Keratinocyte (primary cell): ENCODE measurements at regions not wholly inside any gene's neighbourhood (a gene's known extent, or its start where the extent isn't known, plus 50 kb on each side); places are given as distances from the start of the nearest gene placed in this dataset.

Source experiments
- DNase-seq: peaks from one replicate; pipeline ENCODE4 v3.0.0-alpha.2; 2011; ENCODE audit warnings: low read depth, missing footprints, low spot score
- FAIRE-seq: peaks from 2 replicates; lab custom pipeline; 2011; peaks lifted over from hg19 to GRCh38; lab: Jason Lieb, UNC
- H2AFZ ChIP-seq: 2 replicates; pipeline ENCODE4 v1.6.0; 2012; ENCODE audit warnings: low read length, control low read depth, inconsistent platforms; ENCODE audit not compliant: control insufficient read depth
- H3K27ac ChIP-seq: 2 replicates; pipeline ENCODE4 v1.5.1; 2011; ENCODE audit warnings: low read length; ENCODE audit not compliant: control insufficient read depth, insufficient read depth
- H3K27me3 ChIP-seq: 3 replicates; pipeline ENCODE4 v1.6.0; 2011; ENCODE audit warnings: low read length; ENCODE audit not compliant: control insufficient read depth, insufficient read depth; ENCODE audit errors: extremely low read depth
- H3K36me3 ChIP-seq, 2 experiments: 2 replicates in 1 of 2; 3 replicates in 1 of 2; pipeline ENCODE4 v1.5.1; 2011; ENCODE audit warnings: low read length in 2 of 2, mild to moderate bottlenecking in 1 of 2; ENCODE audit not compliant: control insufficient read depth in 2 of 2, insufficient read depth in 2 of 2; ENCODE audit errors: extremely low read depth in 1 of 2
- H3K4me1 ChIP-seq: 3 replicates; pipeline ENCODE4 v1.5.1; 2011; ENCODE audit warnings: low read length; ENCODE audit not compliant: control insufficient read depth, insufficient read depth; ENCODE audit errors: extremely low read depth
- H3K4me2 ChIP-seq: 3 replicates; pipeline ENCODE4 v1.6.0; 2011; ENCODE audit warnings: low read depth, low read length; ENCODE audit not compliant: control insufficient read depth, insufficient read depth; ENCODE audit errors: extremely low read depth
- H3K4me3 ChIP-seq, 3 experiments: fragments of 200-600 bp in 1 of 3; sonication (generic) in 1 of 3; 2 replicates in 2 of 3; 3 replicates in 1 of 3; pipeline ENCODE4 v1.5.1; 2011 to 2016; ENCODE audit warnings: low read length in 3 of 3, mild to moderate bottlenecking in 3 of 3, control low read depth in 2 of 3, inconsistent platforms in 1 of 3, low read depth in 1 of 3, mixed read lengths in 1 of 3, mixed run types in 1 of 3, moderate library complexity in 1 of 3; ENCODE audit not compliant: control insufficient read depth in 2 of 3, insufficient read depth in 2 of 3; ENCODE audit errors: extremely low read depth in 1 of 3
- H3K79me2 ChIP-seq: 2 replicates; pipeline ENCODE4 v1.6.0; 2012; ENCODE audit warnings: low read length; ENCODE audit not compliant: control insufficient read depth, insufficient read depth
- H3K9ac ChIP-seq: 3 replicates; pipeline ENCODE4 v1.6.0; 2011; ENCODE audit warnings: low read length; ENCODE audit not compliant: control insufficient read depth, insufficient read depth; ENCODE audit errors: extremely low read depth
- H3K9me1 ChIP-seq: 3 replicates; pipeline ENCODE4 v1.6.0; 2011; ENCODE audit warnings: low read length; ENCODE audit not compliant: control insufficient read depth, insufficient read depth; ENCODE audit errors: extremely low read depth
- H3K9me3 ChIP-seq: 2 replicates; pipeline ENCODE4 v1.5.1; 2012; ENCODE audit warnings: low read depth, low read length; ENCODE audit not compliant: control insufficient read depth
- H4K20me1 ChIP-seq: 3 replicates; pipeline ENCODE4 v1.6.0; 2011; ENCODE audit warnings: low read length; ENCODE audit not compliant: control insufficient read depth, insufficient read depth; ENCODE audit errors: extremely low read depth
- EZH2 ChIP-seq: IDR thresholded peaks from one replicate; pipeline ENCODE4 v1.6.1; 2012; ENCODE audit warnings: inconsistent platforms, mild to moderate bottlenecking, low read length, moderate library complexity
- dilution Hi-C: fragments of 300-500 bp; cut with MboI; formaldehyde crosslinking; loops from one replicate; pipeline ENCODE4 v1.7.0; 2020; ENCODE audit warnings: low sequenced_read_pairs; ENCODE audit not compliant: extremely low pct_ligation_motif_present
- TF ChIP-seq, protein P1 (sequence below), 3 experiments: IDR thresholded peaks in 1 of 3; conservative IDR thresholded peaks in 1 of 3; optimal IDR thresholded peaks in 1 of 3; 2 replicates in 2 of 3; 3 replicates in 1 of 3; pipeline versions ENCODE3 to v1.5.1; 2011; ENCODE audit warnings: low read length in 3 of 3, mild to moderate bottlenecking in 3 of 3, moderate library complexity in 2 of 3, control low read depth in 1 of 3, inconsistent platforms in 1 of 3; ENCODE audit not compliant: insufficient read depth in 2 of 3; ENCODE audit errors: extremely low read depth in 1 of 3

DNA sequence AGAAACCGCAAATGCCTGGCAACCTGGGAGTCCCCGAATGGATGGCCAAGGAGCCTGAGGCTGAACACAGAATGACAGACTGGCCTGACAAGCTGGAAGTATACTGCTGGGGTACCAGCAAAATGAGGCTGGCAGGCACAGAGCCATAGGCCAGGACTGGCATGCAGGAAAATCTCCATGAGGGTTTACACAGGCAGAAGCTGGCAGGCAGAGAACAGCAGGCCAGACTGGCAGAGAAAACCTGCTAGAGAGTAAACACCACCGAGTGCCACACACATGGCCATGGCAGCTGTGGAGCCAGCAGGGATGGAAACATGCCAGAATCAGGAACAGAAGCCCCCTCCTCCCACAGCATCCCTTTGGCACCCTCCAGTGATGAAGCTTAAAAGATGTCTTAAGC, 63.4 kb downstream of the CRPPA start:
- Histone ChIP-seq H3K9me3 (no peaks in the 10 kb centered on the region), H3K4me3 (no peak overlapping the region), H4K20me1 (no peaks in the 10 kb centered on the region), H3K4me1 (no peaks in the 10 kb centered on the region), H3K27ac (no peak overlapping the region), H3K4me2 (no peak overlapping the region), H3K9ac (no peak overlapping the region), H3K79me2 (no peaks in the 10 kb centered on the region), H3K36me3 (no peaks in the 10 kb centered on the region), H2AFZ (no peak overlapping the region), H3K27me3 (no peaks in the 10 kb centered on the region), H3K9me1 (no peaks in the 10 kb centered on the region)
- FAIRE-seq (no peak), DNase-seq (no peak)
- TF ChIP-seq, protein P1, sequence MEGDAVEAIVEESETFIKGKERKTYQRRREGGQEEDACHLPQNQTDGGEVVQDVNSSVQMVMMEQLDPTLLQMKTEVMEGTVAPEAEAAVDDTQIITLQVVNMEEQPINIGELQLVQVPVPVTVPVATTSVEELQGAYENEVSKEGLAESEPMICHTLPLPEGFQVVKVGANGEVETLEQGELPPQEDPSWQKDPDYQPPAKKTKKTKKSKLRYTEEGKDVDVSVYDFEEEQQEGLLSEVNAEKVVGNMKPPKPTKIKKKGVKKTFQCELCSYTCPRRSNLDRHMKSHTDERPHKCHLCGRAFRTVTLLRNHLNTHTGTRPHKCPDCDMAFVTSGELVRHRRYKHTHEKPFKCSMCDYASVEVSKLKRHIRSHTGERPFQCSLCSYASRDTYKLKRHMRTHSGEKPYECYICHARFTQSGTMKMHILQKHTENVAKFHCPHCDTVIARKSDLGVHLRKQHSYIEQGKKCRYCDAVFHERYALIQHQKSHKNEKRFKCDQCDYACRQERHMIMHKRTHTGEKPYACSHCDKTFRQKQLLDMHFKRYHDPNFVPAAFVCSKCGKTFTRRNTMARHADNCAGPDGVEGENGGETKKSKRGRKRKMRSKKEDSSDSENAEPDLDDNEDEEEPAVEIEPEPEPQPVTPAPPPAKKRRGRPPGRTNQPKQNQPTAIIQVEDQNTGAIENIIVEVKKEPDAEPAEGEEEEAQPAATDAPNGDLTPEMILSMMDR (optimal IDR thresholded peaks at IDR 0.05 in 1 of 3, IDR thresholded peaks at IDR 0.05 in 1 of 3, conservative IDR thresholded peaks at IDR 0.05 in 1 of 3; ENCODE audit: extremely low read depth in 1 of 3, insufficient read depth in 2 of 3, low read length in 3 of 3): no peak
- TF ChIP-seq EZH2: no peak
- dilution Hi-C loops: no loop called here

DNA sequence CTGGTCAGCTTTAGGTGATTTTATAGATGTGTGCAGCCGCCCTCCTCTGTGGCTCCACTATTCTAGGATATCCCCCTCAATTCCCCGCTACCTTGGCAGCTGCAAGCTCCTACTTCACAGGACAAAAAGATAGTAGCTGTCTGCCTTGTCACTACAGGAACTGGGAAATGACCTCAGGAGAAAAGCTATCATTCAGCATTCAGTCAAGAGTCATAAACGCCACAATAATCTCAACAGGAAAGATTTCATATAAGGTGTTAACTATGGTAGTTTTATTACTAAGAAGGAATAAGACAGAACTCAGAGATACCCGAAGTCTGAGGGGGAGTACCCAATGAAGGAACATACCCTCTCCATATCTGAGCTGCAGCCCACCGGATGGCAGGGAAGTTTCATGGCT, 63.9 kb downstream of the CRPPA start:
- no peaks in the 10 kb centered on the region for H4K20me1 ChIP-seq
- no peak overlapping the region for H2AFZ ChIP-seq
- no peak for DNase-seq
- no peaks in the 10 kb centered on the region for H3K27me3 ChIP-seq
- no peak overlapping the region for H3K27ac ChIP-seq
- no peak for FAIRE-seq
- no peak overlapping the region for H3K4me2 ChIP-seq
- H3K9ac ChIP-seq: no peak overlapping the region
- H3K9me3 ChIP-seq: no peaks in the 10 kb centered on the region
- dilution Hi-C loops: no loop called here
- H3K9me1 ChIP-seq: no peaks in the 10 kb centered on the region
- no peaks in the 10 kb centered on the region for H3K36me3 ChIP-seq
- H3K79me2 ChIP-seq: no peaks in the 10 kb centered on the region
- TF ChIP-seq, protein P1 (optimal IDR thresholded peaks at IDR 0.05 in 1 of 3, IDR thresholded peaks at IDR 0.05 in 1 of 3, conservative IDR thresholded peaks at IDR 0.05 in 1 of 3; ENCODE audit: extremely low read depth in 1 of 3, insufficient read depth in 2 of 3, low read length in 3 of 3): no peak
- no peak for TF ChIP-seq EZH2
- H3K4me3 ChIP-seq: no peak overlapping the region
- no peaks in the 10 kb centered on the region for H3K4me1 ChIP-seq
